ENCODE measurements at regions not wholly inside any gene's neighbourhood (a gene's known extent, or its start where the extent isn't known, plus 50 kb on each side); places are given as distances from the start of the nearest gene placed in this dataset.

GRCh38 chrX:17983389-17983788 lies 122.3 kb upstream of the RAI2 start:
- TF ChIP-seq CTCF (conservative IDR thresholded peaks at IDR 0.05; ENCODE audit: low read depth, low read length) (no peak), EZH2 (IDR thresholded peaks at IDR 0.05; ENCODE audit: low read length, unreplicated experiment) (no peak)

All from PC-3 (cell line).